ENCODE measurements at regions not wholly inside any gene's neighbourhood (a gene's known extent, or its start where the extent isn't known, plus 50 kb on each side); places are given as distances from the start of the nearest gene placed in this dataset.

- no peak for TF ChIP-seq POLR2A (IDR thresholded peaks at IDR 0.05)
- TF ChIP-seq CTCF (IDR thresholded peaks at IDR 0.05), result no peak
- no peak for TF ChIP-seq POLR2AphosphoS5 (IDR thresholded peaks at IDR 0.05)
Measured at GRCh38 chr12:42933461-42934081, 344.0 kb upstream of the PRICKLE1 start.

All from prostate gland (tissue), 2 donors.